SH-SY5Y (cell line): ENCODE measurements at regions not wholly inside any gene's neighbourhood (a gene's known extent, or its start where the extent isn't known, plus 50 kb on each side); places are given as distances from the start of the nearest gene placed in this dataset.

Experiments
- GATA2 ChIP-seq: IDR thresholded peaks from 2 replicates; pipeline ENCODE4 v1.6.1; 2011; ENCODE audit warnings: mild to moderate bottlenecking, low read depth, low read length
- GATA3 ChIP-seq: IDR thresholded peaks from 2 replicates; pipeline ENCODE4 v1.6.1; 2011; ENCODE audit warnings: low read depth, mild to moderate bottlenecking, low read length, moderate library complexity

- TF ChIP-seq GATA2 (no peak), GATA3 (no peak)
Observed at GRCh38 chr5:167426501-167426900, 864.9 kb upstream of the WWC1 start.
